NCI-H82 treated with DMSO at 0.1 percent for 48 hours (cell line): ENCODE measurements at regions not wholly inside any gene's neighbourhood (a gene's known extent, or its start where the extent isn't known, plus 50 kb on each side); places are given as distances from the start of the nearest gene placed in this dataset.

Experiments used
- DNase-seq: peaks from one replicate; lab custom pipeline; 2025; ENCODE audit not compliant: unreplicated experiment; lab: John Stamatoyannopoulos, UW

DNA sequence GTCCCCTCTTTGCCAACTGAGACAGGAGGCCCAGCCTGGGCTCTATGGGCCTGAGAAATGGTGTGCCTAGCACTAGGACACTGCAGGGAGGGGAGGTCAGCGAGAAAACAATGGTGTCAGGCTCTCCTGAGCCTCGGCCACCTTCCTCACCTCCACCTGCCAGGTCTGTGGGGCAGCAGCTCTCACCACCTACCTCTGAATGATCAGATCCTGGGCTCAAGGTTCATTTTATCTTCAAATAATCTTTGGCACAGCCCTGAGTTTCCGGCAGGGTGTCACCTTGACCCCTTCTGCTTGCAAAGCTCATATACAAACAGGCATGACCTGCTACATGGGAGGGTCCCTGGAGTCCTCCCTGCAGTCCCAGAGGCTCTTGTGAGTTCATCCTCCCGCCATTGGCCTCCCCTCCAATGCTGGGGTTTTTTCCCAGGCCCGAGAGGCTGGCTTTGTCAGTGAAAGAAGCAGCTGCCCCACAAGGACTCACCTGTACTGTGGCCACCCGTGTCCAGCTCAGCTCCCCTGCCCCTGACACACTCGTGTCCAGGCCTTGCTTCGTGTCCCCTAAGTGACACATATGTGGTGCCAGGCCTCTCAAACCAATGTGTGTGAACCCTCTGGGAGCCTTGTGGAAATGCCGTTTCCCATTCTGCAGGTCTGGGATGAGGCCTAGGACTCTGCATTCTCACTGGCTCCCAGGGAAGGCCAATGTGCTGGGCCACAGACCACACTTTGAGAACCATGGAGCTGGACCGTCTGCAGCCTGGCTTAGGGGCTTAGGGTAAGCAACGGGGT lies 176.8 kb upstream of the CIBAR2 start:
- DNase-seq = no peak

DNA sequence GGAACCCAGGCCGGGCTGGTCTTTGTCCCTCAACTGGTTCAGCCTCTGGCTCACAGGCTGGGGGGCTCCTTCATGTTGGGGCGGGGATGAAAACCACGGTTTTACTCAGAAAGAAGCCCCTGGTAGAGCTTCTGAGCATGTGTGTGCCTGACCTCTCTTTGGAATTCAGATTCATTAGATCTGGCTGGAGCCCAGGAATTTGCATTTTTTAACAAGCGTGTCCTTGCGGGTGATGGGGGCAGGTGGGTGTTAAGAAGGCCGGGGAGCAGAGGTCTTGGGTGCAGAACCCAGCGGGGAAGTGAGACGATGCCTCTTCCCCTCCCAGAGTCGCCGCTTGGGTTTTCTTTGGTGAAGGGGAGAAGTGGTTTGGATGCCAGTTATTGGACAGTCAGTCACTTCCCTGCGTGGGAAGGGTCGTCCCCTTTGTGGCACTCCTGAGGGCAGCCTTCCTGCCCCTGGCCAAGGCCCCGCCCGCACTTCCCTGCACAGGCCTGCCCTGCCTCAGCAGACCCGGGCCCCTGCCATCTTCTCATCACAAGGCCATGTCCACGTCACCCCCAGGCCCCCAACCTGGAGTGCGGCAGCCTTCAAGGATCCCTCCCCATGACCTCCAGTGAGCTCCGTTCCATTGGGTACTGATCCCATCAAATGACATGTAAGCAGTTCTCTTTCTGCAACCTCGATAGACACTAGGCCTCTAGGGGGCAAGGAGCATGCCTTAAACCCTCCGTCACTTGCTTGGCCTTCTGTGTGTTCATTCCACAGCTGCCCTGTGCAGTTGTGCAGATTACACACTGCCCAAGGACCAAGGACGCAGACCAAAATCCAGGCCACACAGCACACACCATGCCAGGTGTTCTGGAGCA lies 177.7 kb upstream of the CIBAR2 start:
- DNase-seq = no peak

DNA sequence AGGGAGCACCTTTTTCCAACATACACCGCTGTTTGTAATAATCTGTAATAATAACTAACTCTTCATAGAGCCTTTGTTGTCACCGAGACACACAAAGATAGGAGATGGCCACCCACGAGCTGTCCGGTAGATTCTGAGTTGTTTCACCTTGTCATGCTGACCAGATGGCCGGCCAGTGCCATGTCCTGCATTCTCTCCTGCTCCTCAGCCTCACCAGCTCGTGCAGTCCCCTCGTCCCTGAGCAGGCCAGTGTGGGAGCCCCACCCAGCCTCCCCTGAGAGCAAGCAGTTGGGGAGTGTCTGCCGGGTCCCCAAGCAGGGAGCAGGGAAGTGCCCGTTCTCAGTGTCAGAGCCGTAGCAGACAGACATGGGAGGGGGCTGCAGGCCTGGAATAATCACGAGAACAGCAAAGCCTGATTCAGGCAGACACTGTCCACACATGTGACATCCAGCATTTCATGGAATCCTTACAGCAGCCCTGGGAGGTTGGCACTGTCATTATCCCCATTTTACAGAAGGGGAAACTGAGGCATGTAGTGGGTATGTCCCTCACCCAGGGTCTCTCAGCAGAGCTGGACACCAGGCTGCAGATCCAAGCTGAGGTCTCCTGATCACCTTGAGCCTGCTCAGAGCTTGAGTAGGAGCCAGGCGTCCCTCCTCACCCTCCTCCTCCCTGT lies 178.5 kb upstream of the CIBAR2 start:
- DNase-seq = no peak

DNA sequence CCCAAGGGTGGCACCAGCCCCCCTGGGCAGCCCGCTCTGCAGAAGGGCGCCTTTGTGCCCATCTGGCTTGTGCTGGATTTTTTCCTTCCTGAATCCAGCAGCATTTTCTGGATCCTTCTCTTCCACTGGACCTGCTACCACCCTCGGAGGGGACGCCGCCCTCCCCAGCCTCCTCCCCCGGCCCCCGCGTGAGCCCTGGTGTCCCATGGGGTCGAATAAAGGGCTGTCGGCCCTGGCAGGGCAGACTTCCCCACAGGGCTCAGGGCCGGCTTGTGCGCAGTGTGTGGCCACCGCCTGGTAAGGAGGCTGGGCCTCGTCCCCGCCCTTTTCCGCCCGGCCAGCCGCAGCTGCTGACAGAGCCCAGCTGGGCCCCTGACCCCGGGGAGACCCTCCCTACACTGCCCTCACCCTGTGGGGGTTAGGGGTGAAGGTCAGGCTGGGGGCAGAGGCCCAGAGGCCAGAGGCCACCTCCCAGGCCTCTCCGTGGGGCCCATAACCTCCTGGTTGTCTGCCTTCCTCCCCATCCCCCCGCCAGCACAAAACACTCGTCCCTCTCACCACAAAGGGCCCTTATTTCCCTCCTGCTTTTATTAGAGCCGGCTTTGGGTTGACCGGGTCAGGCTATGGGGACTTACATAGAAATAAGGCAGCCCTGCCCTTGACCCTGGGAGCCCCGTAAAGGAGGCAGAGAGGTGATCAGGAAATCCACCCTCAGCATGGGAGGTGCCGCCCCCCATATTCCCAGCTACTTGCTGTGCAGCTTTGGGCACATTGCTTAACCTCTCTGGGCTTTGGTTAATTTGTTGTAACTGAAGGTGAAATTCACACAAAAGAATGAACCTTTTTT lies 179.3 kb upstream of the CIBAR2 start:
- no peak for DNase-seq

DNA sequence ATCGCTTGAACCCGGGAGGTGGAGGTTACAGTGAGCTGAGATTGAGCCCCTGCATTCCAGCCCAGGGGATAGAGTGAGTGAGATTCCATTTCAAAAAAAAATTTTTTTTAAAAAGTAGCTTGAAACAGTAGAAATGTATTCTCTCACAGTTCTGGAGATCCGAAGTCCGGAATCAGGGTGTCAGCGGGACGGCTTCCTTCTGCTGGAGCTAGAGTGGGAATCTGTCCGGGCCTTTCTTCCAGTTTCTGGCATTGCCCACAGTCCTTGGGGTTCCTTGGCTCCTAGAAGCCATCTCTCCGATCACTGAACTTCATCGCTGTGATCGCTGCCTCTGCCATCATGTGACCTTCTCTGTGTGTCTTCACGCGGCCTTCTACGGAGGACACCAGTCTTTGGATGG lies 181.2 kb upstream of the CIBAR2 start:
- DNase-seq = no peak

DNA sequence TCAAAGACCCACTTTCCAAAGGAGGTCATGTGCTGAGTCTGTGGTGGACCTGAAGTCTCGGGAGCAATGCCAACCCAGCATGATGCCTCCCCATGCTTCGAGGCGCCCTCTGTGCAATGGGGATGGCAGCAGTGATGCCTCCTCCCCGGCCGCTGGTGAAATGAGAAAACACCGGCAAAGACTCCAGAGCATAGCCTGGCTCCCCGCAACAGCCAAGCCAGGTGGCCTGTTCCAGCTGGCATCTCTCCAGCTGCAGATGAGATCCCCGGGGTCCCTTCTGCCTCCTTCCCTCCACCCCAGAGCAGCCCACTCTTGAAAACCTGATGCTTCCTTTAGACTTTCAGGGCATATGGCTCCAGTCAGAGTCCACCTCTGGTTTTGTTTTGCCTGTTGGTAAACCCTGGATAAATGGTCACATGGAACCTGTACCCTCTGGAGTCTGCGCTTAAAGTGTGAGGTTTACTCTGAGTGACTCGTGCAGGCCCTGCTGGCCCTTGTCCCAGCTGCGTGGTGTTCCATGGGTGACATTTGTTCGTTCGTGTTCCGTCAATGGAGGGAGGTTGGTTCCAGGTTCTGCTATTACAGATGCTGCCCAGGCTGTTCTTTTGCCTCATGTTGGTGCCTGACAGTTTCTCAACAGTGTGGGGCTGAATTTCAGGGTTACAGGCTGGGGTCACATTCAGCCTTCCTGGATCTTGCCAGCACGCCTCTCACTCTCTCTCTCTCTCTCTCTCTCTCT lies 181.8 kb upstream of the CIBAR2 start:
- no peak for DNase-seq

DNA sequence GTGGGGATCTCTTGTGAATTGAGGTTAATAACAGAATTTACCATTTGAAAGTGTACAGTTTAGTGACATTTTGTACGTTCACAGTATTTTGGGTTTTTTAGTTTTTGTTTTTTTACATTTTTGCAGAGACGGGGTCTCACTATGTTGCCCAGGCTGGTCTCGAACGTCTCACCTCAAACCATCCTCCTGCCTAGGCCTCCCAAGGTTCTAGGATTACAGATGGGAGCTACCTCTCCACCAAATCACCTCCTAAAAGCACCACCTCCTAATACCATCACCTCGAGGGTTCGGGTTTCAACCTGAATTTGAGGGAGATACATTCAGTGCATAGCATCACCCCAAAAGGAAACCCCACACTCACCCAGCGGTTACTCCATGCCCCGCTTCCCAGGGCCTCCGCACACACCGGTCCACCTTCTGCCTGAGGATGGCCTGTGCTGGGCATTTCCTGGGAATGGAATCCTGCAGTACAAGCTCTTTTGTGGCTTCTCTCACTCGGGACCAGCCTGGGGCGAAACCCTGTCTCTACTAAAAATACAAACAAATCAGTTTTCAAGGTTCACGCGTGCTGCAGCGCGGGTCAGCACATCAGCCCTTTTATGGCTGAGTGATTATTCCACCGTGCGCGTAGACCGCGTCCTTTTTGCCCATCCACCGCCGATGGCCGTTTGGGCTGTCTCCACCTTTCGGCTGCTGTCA lies 182.7 kb upstream of the CIBAR2 start:
- DNase-seq = no peak

DNA sequence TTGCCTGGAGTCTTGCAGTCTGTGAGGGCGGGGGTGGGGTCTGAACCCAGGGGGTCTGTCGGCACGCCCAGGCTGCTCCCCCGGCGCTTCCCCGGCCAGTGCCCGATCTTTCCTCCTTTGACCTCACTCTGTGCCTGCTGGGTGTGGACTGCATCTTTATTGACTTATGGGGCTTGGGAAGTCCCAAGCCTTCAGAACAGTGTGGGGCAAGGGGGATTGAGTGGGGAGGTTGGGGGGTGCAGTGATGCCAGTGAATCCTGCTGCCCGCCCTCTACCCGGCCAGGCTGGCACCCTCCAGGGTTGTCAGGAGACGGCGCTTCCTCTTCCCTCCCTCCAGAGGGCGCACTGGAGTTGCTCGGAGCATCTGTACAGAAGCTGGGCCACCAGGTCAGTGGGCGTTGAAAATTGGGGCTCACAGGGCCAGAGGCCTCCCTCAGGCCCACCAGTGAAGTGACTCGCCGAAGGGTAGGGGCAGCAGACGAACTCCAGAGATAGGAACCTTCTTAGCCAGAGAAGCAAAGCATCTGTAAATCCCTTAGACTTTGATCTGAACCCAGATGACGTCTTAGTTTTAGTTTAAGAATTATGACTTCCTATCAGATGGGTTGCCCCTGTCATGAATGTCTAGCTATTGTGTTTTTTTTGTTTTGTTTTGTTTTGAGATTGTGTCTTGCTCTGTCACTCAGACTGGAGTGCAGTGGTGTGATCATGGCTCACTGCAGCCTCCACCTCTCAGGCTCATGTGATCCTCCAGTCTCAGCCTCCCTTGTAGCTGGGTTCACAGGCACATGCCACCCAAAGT lies 184.8 kb upstream of the CIBAR2 start:
- no peak for DNase-seq

DNA sequence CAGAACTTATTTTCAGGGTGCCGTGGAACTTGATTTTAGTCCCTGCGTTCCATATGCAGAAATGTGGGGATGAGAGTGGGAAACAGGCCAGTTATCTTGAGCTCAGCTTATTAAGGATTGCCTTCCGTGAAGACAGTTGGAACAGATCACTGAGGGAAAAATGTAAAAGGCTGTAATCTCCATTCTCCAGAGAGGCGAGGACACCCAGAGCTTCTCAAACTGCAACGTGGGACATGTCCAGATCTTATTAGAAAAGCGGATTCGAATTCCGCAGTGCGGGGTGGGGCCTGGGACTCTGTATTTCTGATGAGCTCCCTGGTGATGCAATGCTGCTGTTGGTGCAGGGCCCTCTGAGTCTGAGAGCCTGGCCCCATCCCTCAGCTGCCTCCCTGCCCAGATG lies 185.6 kb upstream of the CIBAR2 start:
- DNase-seq = no peak

DNA sequence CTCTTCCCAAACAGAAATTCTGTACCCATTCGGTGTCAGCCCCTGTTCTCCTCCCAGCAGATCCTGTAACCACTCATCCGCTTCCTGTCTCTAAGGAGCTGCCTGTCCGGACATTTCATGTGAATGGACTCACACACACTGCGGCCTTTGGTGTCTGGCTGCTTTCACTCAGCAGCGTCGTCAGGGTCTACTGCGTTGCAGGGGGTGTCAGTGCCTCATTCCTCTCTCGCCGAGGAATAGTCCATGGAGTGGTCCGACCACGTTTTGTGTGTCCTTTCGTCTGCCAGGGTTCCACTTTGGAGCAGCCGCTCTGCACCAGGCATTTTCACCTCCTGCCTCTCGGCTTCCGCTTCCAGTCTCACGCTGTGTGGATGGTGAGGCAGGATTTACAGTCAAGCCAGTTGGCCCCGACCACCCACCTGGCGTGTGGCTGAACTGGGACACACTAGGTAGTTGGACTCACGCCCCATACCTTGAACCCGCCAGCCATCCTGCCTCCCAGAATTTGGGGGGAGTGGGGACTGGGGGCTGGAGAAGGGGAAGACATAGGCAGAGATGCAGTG lies 188.2 kb upstream of the CIBAR2 start:
- DNase-seq = no peak

DNA sequence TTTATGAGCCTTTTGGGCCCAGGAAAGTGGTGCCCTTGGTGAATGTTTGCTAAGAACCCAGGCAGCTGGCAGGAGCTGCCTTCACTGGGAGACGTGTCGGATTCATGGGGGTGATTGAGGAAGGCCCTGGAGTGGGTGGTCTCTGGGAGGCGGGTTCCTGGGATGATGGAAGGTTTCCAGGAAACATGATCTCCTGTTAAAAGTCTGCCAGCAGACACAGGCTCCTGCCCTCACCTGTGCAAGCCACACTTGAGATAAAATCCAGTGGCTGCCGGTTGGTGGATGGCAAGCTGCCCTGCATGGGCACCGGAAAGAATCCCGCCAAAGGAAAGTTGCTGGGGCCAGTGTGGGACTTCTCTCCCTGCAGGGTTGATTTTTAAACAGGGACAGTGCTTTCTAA lies 189.0 kb upstream of the CIBAR2 start:
- no peak for DNase-seq

- DNase-seq = peak; percentile 88
These were observed 190.0 kb upstream of the CIBAR2 start for GRCh38 chr16:85302018-85302847.

DNA sequence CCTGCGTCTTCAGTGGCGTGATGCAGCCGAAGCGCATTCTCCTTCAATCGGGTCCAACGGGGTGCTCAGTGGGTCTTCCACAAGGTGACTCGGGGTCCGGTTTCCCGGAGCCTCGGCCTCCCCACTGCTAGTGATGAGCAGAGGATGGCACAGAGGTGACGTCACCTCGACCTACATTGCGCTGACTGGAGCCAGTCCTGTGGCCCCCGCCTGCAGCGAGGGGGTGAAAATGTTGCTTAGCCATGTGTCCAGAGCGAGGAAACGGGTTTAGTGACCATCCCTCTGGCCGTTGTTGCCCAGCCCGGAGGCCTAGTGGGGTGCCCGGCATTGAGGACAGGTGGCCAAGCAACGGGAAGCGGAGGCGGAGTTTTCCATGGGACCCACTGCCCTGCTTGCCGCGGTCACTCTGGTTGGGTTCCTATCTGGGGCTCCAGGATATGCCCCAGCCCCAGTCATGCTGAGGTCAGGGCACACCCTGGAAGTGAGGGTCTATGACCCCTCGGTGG lies 190.6 kb upstream of the CIBAR2 start:
- no peak for DNase-seq

- DNase-seq = no peak
These were observed 191.1 kb upstream of the CIBAR2 start for GRCh38 chr16:85303354-85303883.

- DNase-seq = no peak
These were observed 192.1 kb upstream of the CIBAR2 start for GRCh38 chr16:85304337-85304736.

DNA sequence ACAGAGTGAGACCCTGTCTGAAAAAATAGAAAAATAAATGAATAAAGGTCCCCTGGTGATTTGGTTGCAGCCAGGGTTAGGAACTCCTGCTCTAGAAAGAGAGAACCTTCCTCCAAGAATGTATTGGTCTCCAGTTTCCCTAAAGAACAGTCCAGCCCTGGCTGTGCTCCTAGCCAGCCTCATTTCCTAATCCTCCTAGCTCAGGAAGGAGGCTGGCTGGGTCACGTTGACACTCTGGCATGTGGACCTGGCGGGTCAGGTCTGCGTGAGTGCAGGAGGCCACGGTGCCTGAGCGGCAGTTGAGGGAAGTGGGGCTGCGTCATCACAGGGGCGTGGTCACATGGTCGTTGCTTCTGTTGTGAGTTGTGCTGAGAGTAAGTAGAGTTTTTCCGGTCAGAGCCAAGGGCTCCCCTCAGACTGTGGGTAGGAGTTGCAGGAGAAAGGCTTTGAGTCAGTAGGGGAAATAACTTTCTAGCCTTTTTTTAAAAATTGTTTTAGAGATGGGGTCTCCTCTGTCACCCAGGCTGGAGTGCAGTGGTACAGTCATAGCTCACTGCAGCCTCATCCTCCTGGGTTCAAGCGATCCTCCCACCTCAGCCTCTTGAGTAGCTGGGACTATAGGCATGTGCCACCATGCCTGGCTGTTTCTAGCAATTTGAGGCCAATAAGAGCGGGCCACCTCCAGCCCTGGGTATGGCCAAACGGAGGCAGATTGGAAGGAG lies 194.0 kb upstream of the CIBAR2 start:
- no peak for DNase-seq
